Epidermal melanocyte (primary cell): ENCODE measurements at regions not wholly inside any gene's neighbourhood (a gene's known extent, or its start where the extent isn't known, plus 50 kb on each side); places are given as distances from the start of the nearest gene placed in this dataset.

Experiments used
- DNase-seq: peaks from one replicate; pipeline ENCODE4 v3.0.0; 2011; ENCODE audit warnings: low spot score; ENCODE audit not compliant: insufficient read length

- DNase-seq: no peak
Measured at GRCh38 chr18:55092166-55092565, 132.9 kb upstream of the CCDC68 start.

- DNase-seq: no peak
Measured at GRCh38 chr18:55090564-55091188, 131.4 kb upstream of the CCDC68 start.

- no peak for DNase-seq
Measured at GRCh38 chr18:55089610-55090009, 130.3 kb upstream of the CCDC68 start.

GRCh38 chr18:55088561-55088960 lies 129.3 kb upstream of the CCDC68 start:
- no peak for DNase-seq

- DNase-seq: no peak
Measured at GRCh38 chr18:55088000-55088401, 128.7 kb upstream of the CCDC68 start.

GRCh38 chr18:55086906-55087305 lies 127.6 kb upstream of the CCDC68 start:
- no peak for DNase-seq

GRCh38 chr18:55085557-55086285 lies 126.5 kb upstream of the CCDC68 start:
- no peak for DNase-seq

GRCh38 chr18:55084550-55084949 lies 125.3 kb upstream of the CCDC68 start:
- no peak for DNase-seq

GRCh38 chr18:55083461-55083860 lies 124.2 kb upstream of the CCDC68 start:
- DNase-seq: no peak

- no peak for DNase-seq
Measured at GRCh38 chr18:55079481-55080355, 120.5 kb upstream of the CCDC68 start.

- no peak for DNase-seq
Measured at GRCh38 chr18:55079067-55079466, 119.8 kb upstream of the CCDC68 start.

GRCh38 chr18:55078303-55078932 lies 119.2 kb upstream of the CCDC68 start:
- DNase-seq: no peak

GRCh38 chr18:55076643-55077218 lies 117.5 kb upstream of the CCDC68 start:
- no peak for DNase-seq

- no peak for DNase-seq
Measured at GRCh38 chr18:55073834-55074233, 114.6 kb upstream of the CCDC68 start.

- no peak for DNase-seq
Measured at GRCh38 chr18:55073116-55073515, 113.9 kb upstream of the CCDC68 start.

- DNase-seq: no peak
Measured at GRCh38 chr18:55072698-55073097, 113.4 kb upstream of the CCDC68 start.

- no peak for DNase-seq
Measured at GRCh38 chr18:55072181-55072580, 112.9 kb upstream of the CCDC68 start.

- no peak for DNase-seq
Measured at GRCh38 chr18:55069497-55069896, 110.2 kb upstream of the CCDC68 start.

GRCh38 chr18:55064760-55065159 lies 105.5 kb upstream of the CCDC68 start:
- DNase-seq: no peak

- DNase-seq: no peak
Measured at GRCh38 chr18:55064073-55064472, 104.8 kb upstream of the CCDC68 start.
